ENCODE measurements at regions not wholly inside any gene's neighbourhood (a gene's known extent, or its start where the extent isn't known, plus 50 kb on each side); places are given as distances from the start of the nearest gene placed in this dataset.

DNA sequence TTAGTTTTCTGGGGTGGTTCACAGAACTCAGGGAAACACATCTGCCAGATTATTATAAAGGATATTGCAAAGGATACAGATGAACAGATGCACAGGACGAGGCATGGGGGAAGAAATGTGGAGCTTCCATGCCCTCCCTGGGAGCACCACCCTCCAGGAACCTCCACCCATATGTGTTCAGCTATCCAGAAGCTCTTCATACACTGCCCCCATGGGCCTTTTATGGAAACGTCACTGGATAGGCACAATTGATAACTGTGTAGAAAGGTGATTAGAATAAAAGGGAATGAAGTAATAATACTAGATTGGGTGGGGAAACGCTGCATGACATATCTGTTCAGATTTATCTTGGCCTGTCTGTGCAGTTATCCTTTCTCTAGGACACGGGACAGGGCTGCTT, 357.9 kb downstream of the HS3ST1 start:
- 69% methylated on average over 4 of the region's 4 CpGs for WGBS

GRCh38 chr4:11069581-11070211, 359.0 kb downstream of the HS3ST1 start:
- Histone ChIP-seq H3K27me3 (ENCODE audit: control insufficient read depth in 4 of 4, insufficient read depth in 4 of 4, low read length in 3 of 4) (no peaks in the 10 kb centered on the region), H3K9me3 (ENCODE audit: control insufficient read depth in 4 of 4, low read length in 3 of 4) (no peaks in the 10 kb centered on the region), H3K9ac (ENCODE audit: low read depth in 1 of 2, low read length in 2 of 2) (no peak overlapping the region), H3K36me3 (ENCODE audit: control insufficient read depth in 4 of 4, insufficient read depth in 3 of 4, low read depth in 1 of 4, low read length in 3 of 4) (no peaks in the 10 kb centered on the region), H3K4me3 (ENCODE audit: low read depth in 1 of 3, low read length in 3 of 3) (no peak overlapping the region), H3K4me1 (ENCODE audit: control insufficient read depth in 4 of 4, insufficient read depth in 4 of 4, low read length in 3 of 4) (no peaks in the 10 kb centered on the region), H3K27ac (ENCODE audit: low read depth in 1 of 2, low read length in 2 of 2) (no peak overlapping the region)
- WGBS: 59% methylated on average over 2 of the region's 2 CpGs
- no peak for DNase-seq (ENCODE audit: low spot score)
- no peak for TF ChIP-seq YY1 (IDR thresholded peaks at IDR 0.05)
- no peak for TF ChIP-seq RXRA (IDR thresholded peaks at IDR 0.05)
- TF ChIP-seq, protein P1, sequence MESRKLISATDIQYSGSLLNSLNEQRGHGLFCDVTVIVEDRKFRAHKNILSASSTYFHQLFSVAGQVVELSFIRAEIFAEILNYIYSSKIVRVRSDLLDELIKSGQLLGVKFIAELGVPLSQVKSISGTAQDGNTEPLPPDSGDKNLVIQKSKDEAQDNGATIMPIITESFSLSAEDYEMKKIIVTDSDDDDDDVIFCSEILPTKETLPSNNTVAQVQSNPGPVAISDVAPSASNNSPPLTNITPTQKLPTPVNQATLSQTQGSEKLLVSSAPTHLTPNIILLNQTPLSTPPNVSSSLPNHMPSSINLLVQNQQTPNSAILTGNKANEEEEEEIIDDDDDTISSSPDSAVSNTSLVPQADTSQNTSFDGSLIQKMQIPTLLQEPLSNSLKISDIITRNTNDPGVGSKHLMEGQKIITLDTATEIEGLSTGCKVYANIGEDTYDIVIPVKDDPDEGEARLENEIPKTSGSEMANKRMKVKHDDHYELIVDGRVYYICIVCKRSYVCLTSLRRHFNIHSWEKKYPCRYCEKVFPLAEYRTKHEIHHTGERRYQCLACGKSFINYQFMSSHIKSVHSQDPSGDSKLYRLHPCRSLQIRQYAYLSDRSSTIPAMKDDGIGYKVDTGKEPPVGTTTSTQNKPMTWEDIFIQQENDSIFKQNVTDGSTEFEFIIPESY (IDR thresholded peaks at IDR 0.05): no peak
- TF ChIP-seq GABPA (IDR thresholded peaks at IDR 0.05 in 1 of 2, conservative IDR thresholded peaks at IDR 0.05 in 1 of 2): no peak
- TF ChIP-seq HNF4G (IDR thresholded peaks at IDR 0.05): no peak
- TF ChIP-seq JUND (IDR thresholded peaks at IDR 0.05): no peak
- no peak for TF ChIP-seq HNF4A (conservative IDR thresholded peaks at IDR 0.05)
- no peak for TF ChIP-seq TAF1 (conservative IDR thresholded peaks at IDR 0.05)
- no peak for TF ChIP-seq EGR1 (IDR thresholded peaks at IDR 0.05; ENCODE audit: low read depth in 2 of 2)
- TF ChIP-seq, protein P2, sequence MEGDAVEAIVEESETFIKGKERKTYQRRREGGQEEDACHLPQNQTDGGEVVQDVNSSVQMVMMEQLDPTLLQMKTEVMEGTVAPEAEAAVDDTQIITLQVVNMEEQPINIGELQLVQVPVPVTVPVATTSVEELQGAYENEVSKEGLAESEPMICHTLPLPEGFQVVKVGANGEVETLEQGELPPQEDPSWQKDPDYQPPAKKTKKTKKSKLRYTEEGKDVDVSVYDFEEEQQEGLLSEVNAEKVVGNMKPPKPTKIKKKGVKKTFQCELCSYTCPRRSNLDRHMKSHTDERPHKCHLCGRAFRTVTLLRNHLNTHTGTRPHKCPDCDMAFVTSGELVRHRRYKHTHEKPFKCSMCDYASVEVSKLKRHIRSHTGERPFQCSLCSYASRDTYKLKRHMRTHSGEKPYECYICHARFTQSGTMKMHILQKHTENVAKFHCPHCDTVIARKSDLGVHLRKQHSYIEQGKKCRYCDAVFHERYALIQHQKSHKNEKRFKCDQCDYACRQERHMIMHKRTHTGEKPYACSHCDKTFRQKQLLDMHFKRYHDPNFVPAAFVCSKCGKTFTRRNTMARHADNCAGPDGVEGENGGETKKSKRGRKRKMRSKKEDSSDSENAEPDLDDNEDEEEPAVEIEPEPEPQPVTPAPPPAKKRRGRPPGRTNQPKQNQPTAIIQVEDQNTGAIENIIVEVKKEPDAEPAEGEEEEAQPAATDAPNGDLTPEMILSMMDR (IDR thresholded peaks at IDR 0.05; ENCODE audit: low read depth, low read length, missing input control): no peak
- no peak for TF ChIP-seq NR2F2 (IDR thresholded peaks at IDR 0.05)

More for the DNA sequence above, 357.9 kb downstream of the HS3ST1 start:
- Histone ChIP-seq H3K9ac (ENCODE audit: low read depth in 1 of 2, low read length in 2 of 2) (no peak overlapping the region), H3K27me3 (ENCODE audit: control insufficient read depth in 4 of 4, insufficient read depth in 4 of 4, low read length in 3 of 4) (no peaks in the 10 kb centered on the region), H3K4me3 (ENCODE audit: low read depth in 1 of 3, low read length in 3 of 3) (no peak overlapping the region), H3K27ac (ENCODE audit: low read depth in 1 of 2, low read length in 2 of 2) (no peak overlapping the region), H3K9me3 (ENCODE audit: control insufficient read depth in 4 of 4, low read length in 3 of 4) (no peaks in the 10 kb centered on the region), H3K4me1 (ENCODE audit: control insufficient read depth in 4 of 4, insufficient read depth in 4 of 4, low read length in 3 of 4) (no peaks in the 10 kb centered on the region), H3K36me3 (ENCODE audit: control insufficient read depth in 4 of 4, insufficient read depth in 3 of 4, low read depth in 1 of 4, low read length in 3 of 4) (no peaks in the 10 kb centered on the region)
- TF ChIP-seq, protein P3, sequence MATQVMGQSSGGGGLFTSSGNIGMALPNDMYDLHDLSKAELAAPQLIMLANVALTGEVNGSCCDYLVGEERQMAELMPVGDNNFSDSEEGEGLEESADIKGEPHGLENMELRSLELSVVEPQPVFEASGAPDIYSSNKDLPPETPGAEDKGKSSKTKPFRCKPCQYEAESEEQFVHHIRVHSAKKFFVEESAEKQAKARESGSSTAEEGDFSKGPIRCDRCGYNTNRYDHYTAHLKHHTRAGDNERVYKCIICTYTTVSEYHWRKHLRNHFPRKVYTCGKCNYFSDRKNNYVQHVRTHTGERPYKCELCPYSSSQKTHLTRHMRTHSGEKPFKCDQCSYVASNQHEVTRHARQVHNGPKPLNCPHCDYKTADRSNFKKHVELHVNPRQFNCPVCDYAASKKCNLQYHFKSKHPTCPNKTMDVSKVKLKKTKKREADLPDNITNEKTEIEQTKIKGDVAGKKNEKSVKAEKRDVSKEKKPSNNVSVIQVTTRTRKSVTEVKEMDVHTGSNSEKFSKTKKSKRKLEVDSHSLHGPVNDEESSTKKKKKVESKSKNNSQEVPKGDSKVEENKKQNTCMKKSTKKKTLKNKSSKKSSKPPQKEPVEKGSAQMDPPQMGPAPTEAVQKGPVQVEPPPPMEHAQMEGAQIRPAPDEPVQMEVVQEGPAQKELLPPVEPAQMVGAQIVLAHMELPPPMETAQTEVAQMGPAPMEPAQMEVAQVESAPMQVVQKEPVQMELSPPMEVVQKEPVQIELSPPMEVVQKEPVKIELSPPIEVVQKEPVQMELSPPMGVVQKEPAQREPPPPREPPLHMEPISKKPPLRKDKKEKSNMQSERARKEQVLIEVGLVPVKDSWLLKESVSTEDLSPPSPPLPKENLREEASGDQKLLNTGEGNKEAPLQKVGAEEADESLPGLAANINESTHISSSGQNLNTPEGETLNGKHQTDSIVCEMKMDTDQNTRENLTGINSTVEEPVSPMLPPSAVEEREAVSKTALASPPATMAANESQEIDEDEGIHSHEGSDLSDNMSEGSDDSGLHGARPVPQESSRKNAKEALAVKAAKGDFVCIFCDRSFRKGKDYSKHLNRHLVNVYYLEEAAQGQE (IDR thresholded peaks at IDR 0.05): no peak
- TF ChIP-seq GABPA (IDR thresholded peaks at IDR 0.05 in 1 of 2, conservative IDR thresholded peaks at IDR 0.05 in 1 of 2) (no peak), TAF1 (conservative IDR thresholded peaks at IDR 0.05) (no peak), JUND (IDR thresholded peaks at IDR 0.05) (no peak), RXRA (IDR thresholded peaks at IDR 0.05) (no peak), HNF4A (conservative IDR thresholded peaks at IDR 0.05) (no peak), RAD21 (IDR thresholded peaks at IDR 0.05) (no peak)
- TF ChIP-seq, protein P2 (IDR thresholded peaks at IDR 0.05; ENCODE audit: low read depth, low read length, missing input control): no peak
- DNase-seq (ENCODE audit: low spot score): no peak

All from liver (tissue), 8 donors.